Stimulated activated CD8-positive, alpha-beta memory T cell treated with anti-CD3 and anti-CD28 coated beads, Interleukin-7, amount 100 ng/mL, for 48 hours (primary cell): ENCODE measurements at regions not wholly inside any gene's neighbourhood (a gene's known extent, or its start where the extent isn't known, plus 50 kb on each side); places are given as distances from the start of the nearest gene placed in this dataset.
"Not testable (repeated sequence)": the region's sequence is repeated elsewhere in the genome, so short reads cannot be mapped to it uniquely, and the experiment has no call there.

Source experiments
- DNase-seq, 2 donors: peaks; one replicate each; pipeline ENCODE4 v3.0.0-alpha.2; 2020; ENCODE audit warnings: low read depth in 1 of 2; ENCODE audit errors: extremely low read depth in 1 of 2

GRCh38 chrX:66914080-66914479 lies 275.2 kb upstream of the EDA2R start:
- no peak for DNase-seq

- DNase-seq, result no peak
These were observed 273.5 kb upstream of the EDA2R start for GRCh38 chrX:66912417-66912816.

- no peak for DNase-seq
These were observed 263.2 kb upstream of the EDA2R start for GRCh38 chrX:66902081-66902480.

DNA sequence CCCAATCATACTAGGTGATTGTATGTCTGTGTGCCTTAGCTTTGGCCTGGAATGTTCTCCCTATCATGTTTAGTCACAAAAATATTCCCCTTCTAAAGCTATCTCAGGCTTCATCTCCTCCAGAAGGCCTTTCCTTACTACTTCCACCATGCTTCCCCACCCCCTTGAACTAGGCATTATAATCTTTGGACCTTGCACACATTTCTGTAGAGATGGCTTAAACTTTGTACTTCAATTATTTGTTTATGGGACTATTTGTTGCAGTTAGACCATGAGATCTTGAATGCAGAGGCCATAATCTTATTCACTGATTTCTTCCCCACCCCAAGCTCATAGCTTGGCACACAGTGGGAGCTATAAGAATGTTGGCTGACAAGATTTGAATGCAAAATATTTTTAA lies 262.0 kb upstream of the EDA2R start:
- no peak for DNase-seq

- no peak for DNase-seq
These were observed 253.1 kb upstream of the EDA2R start for GRCh38 chrX:66892004-66892403.

DNA sequence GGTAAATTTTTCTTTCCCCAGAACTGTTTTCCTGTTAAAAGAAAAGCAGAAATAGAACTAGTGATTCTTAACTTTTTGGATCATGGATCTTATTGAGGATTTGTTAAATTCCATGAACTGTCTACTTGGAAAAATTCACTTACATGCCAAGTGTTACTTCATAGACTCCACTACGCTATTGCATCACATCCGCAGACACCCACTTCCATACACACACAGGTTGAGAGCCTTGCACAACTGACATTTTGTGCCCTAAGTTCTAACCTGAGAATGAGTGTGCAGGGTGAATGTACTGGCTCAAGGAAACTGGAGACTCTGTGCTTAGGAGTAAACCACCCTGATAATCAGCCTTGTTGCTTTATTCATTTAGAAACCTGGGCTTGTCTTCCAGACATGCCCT lies 250.5 kb upstream of the EDA2R start:
- DNase-seq, result no peak

DNA sequence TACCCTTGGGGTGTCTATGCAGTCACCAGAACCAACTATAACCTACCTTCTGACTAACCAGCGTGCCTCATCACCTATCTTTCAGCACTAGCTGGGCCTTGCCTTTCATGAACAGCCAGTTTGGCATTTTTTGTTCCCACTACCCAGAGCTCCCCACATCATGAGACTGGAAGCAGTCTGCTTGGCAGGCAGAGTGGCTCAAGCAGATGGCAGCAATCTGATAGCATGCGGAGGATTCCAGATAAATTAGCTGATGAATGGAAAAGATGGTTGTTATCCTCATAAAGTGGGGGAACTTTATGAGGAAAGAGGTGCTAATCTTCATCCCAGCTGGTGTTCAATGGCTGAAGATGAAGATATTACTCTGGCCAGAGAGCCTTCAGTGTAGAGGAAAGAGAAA lies 243.2 kb upstream of the EDA2R start:
- no peak for DNase-seq

DNA sequence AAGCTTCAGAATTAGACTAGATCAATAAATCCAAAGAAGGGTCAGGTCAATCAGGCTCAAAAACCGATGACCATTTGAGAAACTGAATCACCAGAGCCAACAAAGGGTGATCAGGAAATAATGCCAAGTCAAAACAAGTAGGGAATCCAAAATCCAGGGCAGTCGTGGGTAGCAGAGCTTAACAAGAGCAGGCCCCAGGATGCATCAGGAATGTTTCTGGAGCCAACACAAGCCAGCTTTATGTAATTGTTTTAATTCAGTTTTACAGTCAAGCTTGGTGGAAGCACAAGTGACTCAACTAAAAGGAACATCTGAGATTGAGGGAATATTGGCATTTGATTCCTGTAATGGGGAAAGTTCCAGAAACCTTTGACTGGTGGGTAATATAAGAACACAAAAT lies 237.9 kb upstream of the EDA2R start:
- no peak for DNase-seq

DNA sequence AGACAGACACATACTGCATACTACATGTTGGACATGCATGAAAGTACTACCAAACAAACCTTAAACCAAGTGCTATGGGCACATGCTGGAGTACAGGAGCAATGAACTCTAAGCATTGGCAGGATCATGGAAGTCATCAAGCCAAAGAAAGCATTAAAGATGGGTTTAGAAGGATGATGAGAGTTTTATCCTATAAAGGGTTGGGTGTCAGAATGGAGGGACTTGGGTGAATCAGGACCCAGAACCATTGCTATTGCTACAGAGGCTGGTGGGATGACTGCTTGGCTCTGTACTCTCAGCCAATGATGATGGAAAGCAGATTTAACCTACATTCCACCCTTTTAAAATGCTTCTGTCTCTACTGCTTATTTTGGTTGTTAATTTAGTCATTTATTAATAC lies 233.9 kb upstream of the EDA2R start:
- DNase-seq, result no peak

- no peak for DNase-seq
These were observed 224.8 kb upstream of the EDA2R start for GRCh38 chrX:66863721-66864120.

DNA sequence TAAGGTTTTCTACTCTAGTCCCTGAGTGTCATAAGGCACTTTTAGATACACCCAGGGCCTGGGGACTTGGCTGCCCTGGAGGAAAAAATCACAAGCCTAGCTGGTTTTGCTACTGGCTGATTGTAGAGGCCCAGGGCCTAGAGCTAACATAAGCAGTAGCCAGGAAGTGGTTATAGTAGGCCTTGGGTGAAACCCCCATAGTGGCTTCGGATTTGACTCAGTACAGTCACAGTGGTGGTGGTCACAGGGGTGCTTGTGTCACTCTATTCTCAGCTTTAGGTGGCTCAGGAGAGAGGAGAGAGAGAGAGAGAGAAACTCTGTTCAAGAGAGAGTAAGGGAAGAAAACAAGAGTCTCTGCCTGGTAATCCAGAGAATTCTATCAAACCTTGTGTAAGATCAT lies 194.5 kb upstream of the EDA2R start:
- DNase-seq, result peak in 1 of 2 donors; percentile 2

DNA sequence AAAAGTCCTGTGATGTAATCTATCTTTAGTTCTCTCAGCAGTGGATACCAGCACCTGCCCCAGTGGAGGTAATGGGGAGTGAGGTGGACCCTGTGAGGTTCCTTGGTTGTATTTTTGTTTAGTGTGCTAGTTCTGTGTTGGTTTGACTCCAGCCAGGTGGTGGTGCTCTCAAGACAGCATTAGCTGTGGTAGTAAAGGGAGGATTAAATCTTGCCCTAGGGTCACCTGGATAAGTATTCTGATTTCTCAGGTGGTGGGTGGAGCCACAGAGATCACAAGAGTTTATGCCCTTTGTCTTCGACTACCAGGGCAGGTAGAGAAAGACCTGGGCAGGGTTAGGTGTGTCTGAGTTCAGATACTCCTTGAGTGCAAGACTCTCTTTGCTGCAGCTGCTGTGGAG lies 176.3 kb upstream of the EDA2R start:
- DNase-seq, result no peak

- not testable (repeated sequence) for DNase-seq
These were observed 155.6 kb upstream of the EDA2R start for GRCh38 chrX:66794514-66794913.

DNA sequence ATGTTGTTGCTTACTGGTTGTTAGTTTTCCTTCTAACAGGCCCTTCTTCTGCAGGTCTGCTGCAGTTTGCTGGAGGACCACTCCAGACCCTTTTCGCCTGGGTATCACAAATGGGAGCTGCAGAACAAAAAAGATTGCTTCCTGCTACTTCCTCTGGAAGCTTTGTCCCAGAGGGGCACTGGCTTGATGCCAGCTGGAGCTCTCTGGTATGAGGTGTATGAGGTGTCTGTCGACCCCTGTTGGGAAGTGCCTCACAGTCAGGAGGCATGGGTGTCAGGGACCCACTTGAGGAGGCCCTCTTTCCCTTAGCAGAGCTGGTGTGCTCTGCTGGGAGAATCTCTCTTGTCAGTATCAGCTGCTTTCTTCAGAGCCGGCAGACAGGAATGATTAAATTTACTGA lies 127.4 kb upstream of the EDA2R start:
- no peak for DNase-seq

DNA sequence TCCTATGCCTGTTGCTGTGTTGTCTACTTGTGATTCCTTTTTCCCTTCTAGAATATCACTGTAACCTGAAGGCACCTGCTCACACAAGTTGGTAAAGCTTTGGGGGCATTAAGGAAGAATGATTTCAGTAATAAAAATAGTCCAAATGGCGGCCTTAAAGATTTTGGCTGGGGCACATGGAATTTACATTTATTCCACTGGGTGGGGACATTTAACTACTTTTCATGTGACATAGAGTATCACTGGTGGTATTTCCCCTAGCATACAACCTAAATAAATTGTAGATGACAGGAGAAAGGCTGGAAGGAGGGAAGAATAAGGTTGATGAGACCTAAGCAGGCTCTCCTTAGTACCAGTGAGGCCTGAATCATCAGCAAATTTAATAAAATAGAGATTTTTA lies 121.8 kb upstream of the EDA2R start:
- no peak for DNase-seq

GRCh38 chrX:66756717-66757116 lies 117.8 kb upstream of the EDA2R start:
- DNase-seq, result no peak

GRCh38 chrX:66751136-66751782 lies 112.4 kb upstream of the EDA2R start:
- DNase-seq, result no peak

GRCh38 chrX:66744519-66744918 lies 105.6 kb upstream of the EDA2R start:
- not testable (repeated sequence) for DNase-seq

DNA sequence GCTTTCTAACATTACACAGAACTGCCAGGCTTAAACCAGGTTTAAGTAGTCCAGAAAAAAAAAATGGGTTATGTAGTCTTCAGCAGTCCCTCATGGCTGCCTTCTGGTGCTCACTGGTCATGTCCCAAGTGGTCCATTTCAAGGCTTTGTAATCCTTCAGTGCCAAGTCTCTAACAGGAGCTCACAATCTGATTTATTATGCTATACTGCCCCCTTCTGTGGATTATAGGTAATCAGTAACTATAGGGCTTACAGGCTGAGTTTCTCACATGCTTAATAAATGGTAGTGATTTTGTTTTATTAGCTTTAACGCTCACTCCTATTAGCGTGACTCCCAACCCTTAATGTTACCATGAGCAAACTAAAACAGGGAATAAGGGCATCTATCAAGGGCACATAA lies 92.5 kb upstream of the EDA2R start:
- no peak for DNase-seq

GRCh38 chrX:66728818-66729271 lies 90.0 kb upstream of the EDA2R start:
- DNase-seq, result peak; percentile 2 to 7

DNA sequence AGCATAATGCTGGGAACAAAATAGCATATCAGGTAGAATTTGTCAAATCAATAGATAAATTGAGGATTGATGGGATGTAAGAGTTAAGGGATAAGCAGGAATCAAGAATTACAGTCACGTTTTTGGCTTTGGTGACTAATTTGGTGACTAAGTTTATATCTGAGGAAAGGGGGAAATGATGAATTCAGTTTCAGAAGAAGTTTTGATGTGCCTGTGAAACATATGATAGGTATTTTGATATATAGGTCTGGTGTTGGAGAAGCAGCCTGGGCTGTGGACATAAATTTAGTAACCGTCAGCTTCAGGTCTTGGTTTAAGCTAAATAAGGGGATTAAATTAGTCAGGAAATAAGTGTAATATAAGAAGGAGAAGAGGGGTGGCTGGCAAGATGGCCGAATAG lies 79.0 kb upstream of the EDA2R start:
- no peak for DNase-seq

- DNase-seq, result no peak
These were observed 59.7 kb upstream of the EDA2R start for GRCh38 chrX:66698273-66699204.
